ENCODE measurements at regions not wholly inside any gene's neighbourhood (a gene's known extent, or its start where the extent isn't known, plus 50 kb on each side); places are given as distances from the start of the nearest gene placed in this dataset.

DNA sequence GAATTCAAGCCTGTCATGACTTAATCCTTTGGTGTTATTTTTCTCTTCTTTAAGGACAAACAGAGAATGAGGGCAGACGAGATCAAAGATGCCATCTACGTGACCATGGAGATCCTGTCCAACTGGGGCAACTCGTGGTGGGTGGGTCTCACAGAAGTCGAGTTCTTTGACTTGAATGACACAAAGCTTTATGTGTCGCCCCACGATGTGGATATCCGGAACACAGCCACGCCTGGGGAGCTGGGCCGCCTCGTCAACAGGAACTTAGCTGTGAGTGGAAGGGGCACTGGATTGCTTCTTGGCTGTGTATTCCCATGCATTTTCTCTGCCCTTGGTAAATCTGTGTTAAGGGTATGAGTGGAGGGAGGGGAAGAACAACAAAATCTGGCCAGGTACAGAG lies 158.7 kb downstream of the KATNIP start:
- WGBS (ENCODE audit: low lambda C conversion rate) = 98% methylated on average over 10 of the region's 10 CpGs
- DNase-seq = no peak
- CTCF ChIA-PET = interaction anchor here (1.3 to 2.1 kb wide), 2 partner anchors 16 to 71 kb away, joined by 3 to 7 read pairs; no protein-coding TSS in a partner anchor

DNA sequence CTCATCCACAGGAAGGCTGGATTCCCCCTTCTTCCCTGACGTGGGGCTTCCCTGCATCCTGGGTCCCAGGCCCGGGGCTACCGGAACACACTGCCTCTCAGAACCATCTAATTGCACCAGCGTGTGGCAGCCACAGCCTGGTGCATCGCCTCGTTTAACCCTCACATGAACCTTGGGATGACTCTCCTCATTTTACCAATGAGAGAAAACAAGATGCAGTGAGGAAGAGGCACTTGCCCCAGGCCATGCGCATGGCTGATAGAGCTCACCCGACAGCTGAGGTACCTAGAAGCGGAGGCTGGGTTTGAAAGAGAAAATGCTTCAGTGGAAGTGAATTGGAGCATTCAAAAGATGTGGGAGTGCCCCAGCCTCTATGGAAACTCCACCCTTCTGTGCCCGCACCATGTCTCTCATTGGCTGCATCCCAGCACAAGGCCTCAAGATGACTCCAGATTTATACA lies 162.3 kb downstream of the KATNIP start:
- 90% methylated on average over 8 of the region's 10 CpGs for WGBS (ENCODE audit: low lambda C conversion rate)
- Histone ChIP-seq H3K9me2 (no peaks in the 10 kb centered on the region), H3K27ac (ENCODE audit: low read depth in 2 of 2, low read length in 1 of 2) (no peak overlapping the region), H3K4me1 (ENCODE audit: control insufficient read depth in 1 of 2, insufficient read depth in 2 of 2, low read depth in 1 of 2, low read length in 1 of 2) (peaks cover 0 to 6% of the 10 kb centered on the region in 2 experiments; a peak in 1 of 4 replicates), H3K9ac (no peak overlapping the region), H3K79me2 (ENCODE audit: insufficient read depth) (no peaks in the 10 kb centered on the region), H3K27me3 (ENCODE audit: insufficient read depth) (no peaks in the 10 kb centered on the region), H4K20me1 (ENCODE audit: insufficient read depth) (no peaks in the 10 kb centered on the region), H3F3A (replicated peaks; ENCODE audit: insufficient read depth) (no peaks in the 10 kb centered on the region), H3K36me3 (replicated peaks in 1 of 2; ENCODE audit: control insufficient read depth in 1 of 2, insufficient read depth in 2 of 2, low read length in 1 of 2) (peaks cover 2 to 6% of the 10 kb centered on the region in 2 experiments), H3K4me3 (ENCODE audit: low read depth in 2 of 2, low read length in 1 of 2) (no peak overlapping the region), H3K9me3 (no peaks in the 10 kb centered on the region), H3K4me2 (no peak overlapping the region), H2AFZ (ENCODE audit: low read depth) (no peak overlapping the region)
- CTCF ChIA-PET = interaction anchor here (1.3 kb wide), 1 partner anchor 260 kb away, joined by 3 read pairs; no protein-coding TSS in a partner anchor
- no peak for DNase-seq
- POLR2A ChIA-PET = no interaction called here
- no peak for TF ChIP-seq JUND (IDR thresholded peaks at IDR 0.05)
- TF ChIP-seq, protein P1, sequence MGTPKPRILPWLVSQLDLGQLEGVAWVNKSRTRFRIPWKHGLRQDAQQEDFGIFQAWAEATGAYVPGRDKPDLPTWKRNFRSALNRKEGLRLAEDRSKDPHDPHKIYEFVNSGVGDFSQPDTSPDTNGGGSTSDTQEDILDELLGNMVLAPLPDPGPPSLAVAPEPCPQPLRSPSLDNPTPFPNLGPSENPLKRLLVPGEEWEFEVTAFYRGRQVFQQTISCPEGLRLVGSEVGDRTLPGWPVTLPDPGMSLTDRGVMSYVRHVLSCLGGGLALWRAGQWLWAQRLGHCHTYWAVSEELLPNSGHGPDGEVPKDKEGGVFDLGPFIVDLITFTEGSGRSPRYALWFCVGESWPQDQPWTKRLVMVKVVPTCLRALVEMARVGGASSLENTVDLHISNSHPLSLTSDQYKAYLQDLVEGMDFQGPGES (IDR thresholded peaks at IDR 0.05; ENCODE audit: low read depth, low read length) = no peak
- no peak for TF ChIP-seq FOXJ3 (CRISPR knock-in tag; IDR thresholded peaks at IDR 0.05)
- TF ChIP-seq EZH2phosphoT487 (IDR thresholded peaks at IDR 0.05; ENCODE audit: borderline replicate concordance, low read depth) = no peak
- no peak for TF ChIP-seq TCF12 (IDR thresholded peaks at IDR 0.05)
- TF ChIP-seq, protein P2, sequence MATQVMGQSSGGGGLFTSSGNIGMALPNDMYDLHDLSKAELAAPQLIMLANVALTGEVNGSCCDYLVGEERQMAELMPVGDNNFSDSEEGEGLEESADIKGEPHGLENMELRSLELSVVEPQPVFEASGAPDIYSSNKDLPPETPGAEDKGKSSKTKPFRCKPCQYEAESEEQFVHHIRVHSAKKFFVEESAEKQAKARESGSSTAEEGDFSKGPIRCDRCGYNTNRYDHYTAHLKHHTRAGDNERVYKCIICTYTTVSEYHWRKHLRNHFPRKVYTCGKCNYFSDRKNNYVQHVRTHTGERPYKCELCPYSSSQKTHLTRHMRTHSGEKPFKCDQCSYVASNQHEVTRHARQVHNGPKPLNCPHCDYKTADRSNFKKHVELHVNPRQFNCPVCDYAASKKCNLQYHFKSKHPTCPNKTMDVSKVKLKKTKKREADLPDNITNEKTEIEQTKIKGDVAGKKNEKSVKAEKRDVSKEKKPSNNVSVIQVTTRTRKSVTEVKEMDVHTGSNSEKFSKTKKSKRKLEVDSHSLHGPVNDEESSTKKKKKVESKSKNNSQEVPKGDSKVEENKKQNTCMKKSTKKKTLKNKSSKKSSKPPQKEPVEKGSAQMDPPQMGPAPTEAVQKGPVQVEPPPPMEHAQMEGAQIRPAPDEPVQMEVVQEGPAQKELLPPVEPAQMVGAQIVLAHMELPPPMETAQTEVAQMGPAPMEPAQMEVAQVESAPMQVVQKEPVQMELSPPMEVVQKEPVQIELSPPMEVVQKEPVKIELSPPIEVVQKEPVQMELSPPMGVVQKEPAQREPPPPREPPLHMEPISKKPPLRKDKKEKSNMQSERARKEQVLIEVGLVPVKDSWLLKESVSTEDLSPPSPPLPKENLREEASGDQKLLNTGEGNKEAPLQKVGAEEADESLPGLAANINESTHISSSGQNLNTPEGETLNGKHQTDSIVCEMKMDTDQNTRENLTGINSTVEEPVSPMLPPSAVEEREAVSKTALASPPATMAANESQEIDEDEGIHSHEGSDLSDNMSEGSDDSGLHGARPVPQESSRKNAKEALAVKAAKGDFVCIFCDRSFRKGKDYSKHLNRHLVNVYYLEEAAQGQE (IDR thresholded peaks at IDR 0.05; ENCODE audit: low read depth, low read length) = no peak
- TF ChIP-seq, protein P3, sequence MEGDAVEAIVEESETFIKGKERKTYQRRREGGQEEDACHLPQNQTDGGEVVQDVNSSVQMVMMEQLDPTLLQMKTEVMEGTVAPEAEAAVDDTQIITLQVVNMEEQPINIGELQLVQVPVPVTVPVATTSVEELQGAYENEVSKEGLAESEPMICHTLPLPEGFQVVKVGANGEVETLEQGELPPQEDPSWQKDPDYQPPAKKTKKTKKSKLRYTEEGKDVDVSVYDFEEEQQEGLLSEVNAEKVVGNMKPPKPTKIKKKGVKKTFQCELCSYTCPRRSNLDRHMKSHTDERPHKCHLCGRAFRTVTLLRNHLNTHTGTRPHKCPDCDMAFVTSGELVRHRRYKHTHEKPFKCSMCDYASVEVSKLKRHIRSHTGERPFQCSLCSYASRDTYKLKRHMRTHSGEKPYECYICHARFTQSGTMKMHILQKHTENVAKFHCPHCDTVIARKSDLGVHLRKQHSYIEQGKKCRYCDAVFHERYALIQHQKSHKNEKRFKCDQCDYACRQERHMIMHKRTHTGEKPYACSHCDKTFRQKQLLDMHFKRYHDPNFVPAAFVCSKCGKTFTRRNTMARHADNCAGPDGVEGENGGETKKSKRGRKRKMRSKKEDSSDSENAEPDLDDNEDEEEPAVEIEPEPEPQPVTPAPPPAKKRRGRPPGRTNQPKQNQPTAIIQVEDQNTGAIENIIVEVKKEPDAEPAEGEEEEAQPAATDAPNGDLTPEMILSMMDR (IDR thresholded peaks at IDR 0.05) = no peak
- no peak for TF ChIP-seq SMC3 (IDR thresholded peaks at IDR 0.05; ENCODE audit: low read depth, low read length)
- TF ChIP-seq RCOR1 (IDR thresholded peaks at IDR 0.05; ENCODE audit: low read length) = no peak
- TF ChIP-seq CHD2 (IDR thresholded peaks at IDR 0.05; ENCODE audit: low read length, partially characterized antibody) = no peak
- TF ChIP-seq RFX5 (IDR thresholded peaks at IDR 0.05; ENCODE audit: low read length) = no peak
- TF ChIP-seq MXI1 (IDR thresholded peaks at IDR 0.05; ENCODE audit: low read depth, low read length) = no peak
- TF ChIP-seq FOSL2 (IDR thresholded peaks at IDR 0.05; ENCODE audit: borderline replicate concordance, low read depth) = no peak
- TF ChIP-seq MEF2A (IDR thresholded peaks at IDR 0.05; ENCODE audit: borderline replicate concordance, low read depth) = no peak
- TF ChIP-seq FOXM1 (IDR thresholded peaks at IDR 0.05; ENCODE audit: low read depth) = no peak
- TF ChIP-seq YY1 (IDR thresholded peaks at IDR 0.05; ENCODE audit: low read depth) = no peak
- TF ChIP-seq, protein P4, sequence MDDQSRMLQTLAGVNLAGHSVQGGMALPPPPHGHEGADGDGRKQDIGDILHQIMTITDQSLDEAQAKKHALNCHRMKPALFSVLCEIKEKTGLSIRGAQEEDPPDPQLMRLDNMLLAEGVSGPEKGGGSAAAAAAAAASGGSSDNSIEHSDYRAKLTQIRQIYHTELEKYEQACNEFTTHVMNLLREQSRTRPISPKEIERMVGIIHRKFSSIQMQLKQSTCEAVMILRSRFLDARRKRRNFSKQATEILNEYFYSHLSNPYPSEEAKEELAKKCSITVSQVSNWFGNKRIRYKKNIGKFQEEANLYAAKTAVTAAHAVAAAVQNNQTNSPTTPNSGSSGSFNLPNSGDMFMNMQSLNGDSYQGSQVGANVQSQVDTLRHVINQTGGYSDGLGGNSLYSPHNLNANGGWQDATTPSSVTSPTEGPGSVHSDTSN (IDR thresholded peaks at IDR 0.05) = no peak

More for the DNA sequence above, 158.7 kb downstream of the KATNIP start:
- no peaks in the 10 kb centered on the region for H3K9me2 ChIP-seq
- H3K9me3 ChIP-seq = no peaks in the 10 kb centered on the region
- no peaks in the 10 kb centered on the region for H3K27me3 ChIP-seq (ENCODE audit: insufficient read depth)
- no peak overlapping the region for H3K9ac ChIP-seq
- H3K36me3 ChIP-seq (replicated peaks in 1 of 2; ENCODE audit: control insufficient read depth in 1 of 2, insufficient read depth in 2 of 2, low read length in 1 of 2) = peaks cover 2 to 4% of the 10 kb centered on the region in 2 experiments
- H3K4me2 ChIP-seq = no peak overlapping the region
- no peak overlapping the region for H2AFZ ChIP-seq (ENCODE audit: low read depth)
- no peaks in the 10 kb centered on the region for H4K20me1 ChIP-seq (ENCODE audit: insufficient read depth)
- no peaks in the 10 kb centered on the region for H3K79me2 ChIP-seq (ENCODE audit: insufficient read depth)
- TF ChIP-seq JUND (IDR thresholded peaks at IDR 0.05) (no peak), NFIC (IDR thresholded peaks at IDR 0.05; ENCODE audit: borderline replicate concordance) (no peak), POLR2AphosphoS5 (IDR thresholded peaks at IDR 0.05; ENCODE audit: low read depth, low read length) (no peak), TEAD4 (IDR thresholded peaks at IDR 0.05; ENCODE audit: borderline replicate concordance, insufficient read depth) (no peak)
- TF ChIP-seq, protein P5, sequence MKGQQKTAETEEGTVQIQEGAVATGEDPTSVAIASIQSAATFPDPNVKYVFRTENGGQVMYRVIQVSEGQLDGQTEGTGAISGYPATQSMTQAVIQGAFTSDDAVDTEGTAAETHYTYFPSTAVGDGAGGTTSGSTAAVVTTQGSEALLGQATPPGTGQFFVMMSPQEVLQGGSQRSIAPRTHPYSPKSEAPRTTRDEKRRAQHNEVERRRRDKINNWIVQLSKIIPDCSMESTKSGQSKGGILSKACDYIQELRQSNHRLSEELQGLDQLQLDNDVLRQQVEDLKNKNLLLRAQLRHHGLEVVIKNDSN (IDR thresholded peaks at IDR 0.05; ENCODE audit: borderline replicate concordance, low read depth) = no peak
- no peak overlapping the region for H3K27ac ChIP-seq (ENCODE audit: low read depth in 2 of 2, low read length in 1 of 2)
- H3K4me1 ChIP-seq (ENCODE audit: control insufficient read depth in 1 of 2, insufficient read depth in 2 of 2, low read depth in 1 of 2, low read length in 1 of 2) = peaks cover 4 to 23% of the 10 kb centered on the region in 2 experiments; a peak in 3 of 4 replicates
- POLR2A ChIA-PET = no interaction called here
- no peaks in the 10 kb centered on the region for H3F3A ChIP-seq (replicated peaks; ENCODE audit: insufficient read depth)
- no peak overlapping the region for H3K4me3 ChIP-seq (ENCODE audit: low read depth in 2 of 2, low read length in 1 of 2)

Measured in SK-N-SH (cell line).